Keratinocyte (primary cell): ENCODE measurements at regions not wholly inside any gene's neighbourhood (a gene's known extent, or its start where the extent isn't known, plus 50 kb on each side); places are given as distances from the start of the nearest gene placed in this dataset.

ENCODE experiments used
- CTCF ChIP-seq, 3 experiments: IDR thresholded peaks in 1 of 3; conservative IDR thresholded peaks in 1 of 3; optimal IDR thresholded peaks in 1 of 3; 2 replicates in 2 of 3; 3 replicates in 1 of 3; pipeline versions ENCODE3 to v1.5.1; 2011; ENCODE audit warnings: low read length in 3 of 3, mild to moderate bottlenecking in 3 of 3, moderate library complexity in 2 of 3, control low read depth in 1 of 3, inconsistent platforms in 1 of 3; ENCODE audit not compliant: insufficient read depth in 2 of 3; ENCODE audit errors: extremely low read depth in 1 of 3
- EZH2 ChIP-seq: IDR thresholded peaks from one replicate; pipeline ENCODE4 v1.6.1; 2012; ENCODE audit warnings: inconsistent platforms, mild to moderate bottlenecking, low read length, moderate library complexity

GRCh38 chr11:87897071-87897470 is 278.2 kb downstream of the RAB38 start:
- no peak for TF ChIP-seq CTCF (optimal IDR thresholded peaks at IDR 0.05 in 1 of 3, IDR thresholded peaks at IDR 0.05 in 1 of 3, conservative IDR thresholded peaks at IDR 0.05 in 1 of 3; ENCODE audit: extremely low read depth in 1 of 3, insufficient read depth in 2 of 3, low read length in 3 of 3)
- no peak for TF ChIP-seq EZH2
